ENCODE measurements at regions not wholly inside any gene's neighbourhood (a gene's known extent, or its start where the extent isn't known, plus 50 kb on each side); places are given as distances from the start of the nearest gene placed in this dataset.

- no peak for DNase-seq
These were observed 111.8 kb upstream of the IGF1 start for GRCh38 chr12:102592134-102592533.

- DNase-seq: no peak
These were observed 92.9 kb upstream of the IGF1 start for GRCh38 chr12:102573237-102573636.

- no peak for DNase-seq
These were observed 91.5 kb upstream of the IGF1 start for GRCh38 chr12:102571889-102572288.

GRCh38 chr12:102570256-102570655 lies 89.9 kb upstream of the IGF1 start:
- no peak for DNase-seq

- no peak for DNase-seq
These were observed 89.4 kb upstream of the IGF1 start for GRCh38 chr12:102569803-102570202.

- no peak for DNase-seq
These were observed 87.9 kb upstream of the IGF1 start for GRCh38 chr12:102568276-102568675.

GRCh38 chr12:102567031-102567985 lies 86.9 kb upstream of the IGF1 start:
- no peak for DNase-seq

- no peak for DNase-seq
These were observed 85.2 kb upstream of the IGF1 start for GRCh38 chr12:102565555-102565954.

- no peak for DNase-seq
These were observed 83.7 kb upstream of the IGF1 start for GRCh38 chr12:102564026-102564425.

- no peak for DNase-seq
These were observed 82.6 kb upstream of the IGF1 start for GRCh38 chr12:102562836-102563425.

GRCh38 chr12:102551186-102551585 lies 70.8 kb upstream of the IGF1 start:
- DNase-seq: no peak

GRCh38 chr12:102549691-102550090 lies 69.3 kb upstream of the IGF1 start:
- DNase-seq: no peak

GRCh38 chr12:102548543-102548942 lies 68.2 kb upstream of the IGF1 start:
- no peak for DNase-seq

- DNase-seq: no peak
These were observed 63.4 kb upstream of the IGF1 start for GRCh38 chr12:102543494-102544485.

GRCh38 chr12:102542816-102543440 lies 62.6 kb upstream of the IGF1 start:
- DNase-seq: no peak

GRCh38 chr12:102540815-102541385 lies 60.5 kb upstream of the IGF1 start:
- no peak for DNase-seq

GRCh38 chr12:102539651-102540553 lies 59.5 kb upstream of the IGF1 start:
- no peak for DNase-seq

- no peak for DNase-seq
These were observed 54.9 kb upstream of the IGF1 start for GRCh38 chr12:102535306-102535705.

- no peak for DNase-seq
These were observed 54.5 kb upstream of the IGF1 start for GRCh38 chr12:102534899-102535298.

GRCh38 chr12:102533483-102534215 lies 53.3 kb upstream of the IGF1 start:
- DNase-seq: no peak

All from NCI-H2171 treated with DMSO at 0.1 percent for 48 hours (cell line).